Lower leg skin (tissue), 3 donors: ENCODE measurements at regions not wholly inside any gene's neighbourhood (a gene's known extent, or its start where the extent isn't known, plus 50 kb on each side); places are given as distances from the start of the nearest gene placed in this dataset.

ENCODE experiments used
- POLR2A ChIP-seq, 2 donors: fragments of 450-650 bp; IDR thresholded peaks; one replicate each; pipeline ENCODE4 v1.6.1; 2016 to 2017; ENCODE audit warnings: antibody characterized with exemption in 2 of 2, mild to moderate bottlenecking in 1 of 2, moderate library complexity in 1 of 2
- TF ChIP-seq, protein P1 (sequence below), 3 donors: fragments of 450-650 bp; IDR thresholded peaks; one replicate each; pipeline ENCODE4 v1.5.1; 2016; ENCODE audit warnings: antibody characterized with exemption in 3 of 3, mild to moderate bottlenecking in 3 of 3, moderate library complexity in 2 of 3

- TF ChIP-seq POLR2A (IDR thresholded peaks at IDR 0.05): no peak
- TF ChIP-seq, protein P1, sequence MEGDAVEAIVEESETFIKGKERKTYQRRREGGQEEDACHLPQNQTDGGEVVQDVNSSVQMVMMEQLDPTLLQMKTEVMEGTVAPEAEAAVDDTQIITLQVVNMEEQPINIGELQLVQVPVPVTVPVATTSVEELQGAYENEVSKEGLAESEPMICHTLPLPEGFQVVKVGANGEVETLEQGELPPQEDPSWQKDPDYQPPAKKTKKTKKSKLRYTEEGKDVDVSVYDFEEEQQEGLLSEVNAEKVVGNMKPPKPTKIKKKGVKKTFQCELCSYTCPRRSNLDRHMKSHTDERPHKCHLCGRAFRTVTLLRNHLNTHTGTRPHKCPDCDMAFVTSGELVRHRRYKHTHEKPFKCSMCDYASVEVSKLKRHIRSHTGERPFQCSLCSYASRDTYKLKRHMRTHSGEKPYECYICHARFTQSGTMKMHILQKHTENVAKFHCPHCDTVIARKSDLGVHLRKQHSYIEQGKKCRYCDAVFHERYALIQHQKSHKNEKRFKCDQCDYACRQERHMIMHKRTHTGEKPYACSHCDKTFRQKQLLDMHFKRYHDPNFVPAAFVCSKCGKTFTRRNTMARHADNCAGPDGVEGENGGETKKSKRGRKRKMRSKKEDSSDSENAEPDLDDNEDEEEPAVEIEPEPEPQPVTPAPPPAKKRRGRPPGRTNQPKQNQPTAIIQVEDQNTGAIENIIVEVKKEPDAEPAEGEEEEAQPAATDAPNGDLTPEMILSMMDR (IDR thresholded peaks at IDR 0.05): no peak
These were observed 128.7 kb upstream of the F3 start for GRCh38 chr1:94670273-94670672.
